ENCODE measurements at regions not wholly inside any gene's neighbourhood (a gene's known extent, or its start where the extent isn't known, plus 50 kb on each side); places are given as distances from the start of the nearest gene placed in this dataset.

GRCh38 chr4:124253080-124253479, 459.5 kb downstream of the ANKRD50 start:
- TF ChIP-seq CTCF (IDR thresholded peaks at IDR 0.05; ENCODE audit: low read length) (no peak), EZH2 (IDR thresholded peaks at IDR 0.05; ENCODE audit: borderline replicate concordance, low read length) (no peak)
